NCI-H146 treated with DMSO at 0.1 percent for 48 hours (cell line): ENCODE measurements at regions not wholly inside any gene's neighbourhood (a gene's known extent, or its start where the extent isn't known, plus 50 kb on each side); places are given as distances from the start of the nearest gene placed in this dataset.

Experiments
- DNase-seq: peaks from one replicate; lab custom pipeline; 2025; ENCODE audit not compliant: unreplicated experiment; lab: John Stamatoyannopoulos, UW

GRCh38 chr2:81355436-81355835 is 1050.9 kb upstream of the LRRTM1 start:
- DNase-seq = no peak

DNA sequence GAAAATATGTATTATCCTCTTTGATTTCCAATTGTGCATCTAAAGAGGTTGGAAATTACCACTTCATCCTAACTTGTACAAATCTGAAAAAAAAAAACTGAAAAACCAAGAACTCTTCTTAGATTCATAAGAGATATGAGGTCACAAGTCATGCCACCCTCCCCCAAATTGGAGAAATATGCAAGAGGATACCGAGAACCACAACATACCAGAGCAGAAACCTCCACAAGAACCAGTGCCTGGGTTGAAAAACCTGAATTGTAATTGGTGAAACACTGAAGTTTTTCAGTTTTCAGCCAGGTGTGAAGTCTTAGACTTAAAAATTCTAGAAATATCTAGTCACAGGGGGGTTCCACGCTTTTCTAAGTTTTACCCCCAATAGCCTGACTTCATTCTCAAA is 1029.5 kb upstream of the LRRTM1 start:
- DNase-seq = no peak

GRCh38 chr2:81328968-81329367 is 1024.4 kb upstream of the LRRTM1 start:
- DNase-seq = no peak

- DNase-seq = no peak
Measured at GRCh38 chr2:81327911-81328310, 1023.4 kb upstream of the LRRTM1 start.

DNA sequence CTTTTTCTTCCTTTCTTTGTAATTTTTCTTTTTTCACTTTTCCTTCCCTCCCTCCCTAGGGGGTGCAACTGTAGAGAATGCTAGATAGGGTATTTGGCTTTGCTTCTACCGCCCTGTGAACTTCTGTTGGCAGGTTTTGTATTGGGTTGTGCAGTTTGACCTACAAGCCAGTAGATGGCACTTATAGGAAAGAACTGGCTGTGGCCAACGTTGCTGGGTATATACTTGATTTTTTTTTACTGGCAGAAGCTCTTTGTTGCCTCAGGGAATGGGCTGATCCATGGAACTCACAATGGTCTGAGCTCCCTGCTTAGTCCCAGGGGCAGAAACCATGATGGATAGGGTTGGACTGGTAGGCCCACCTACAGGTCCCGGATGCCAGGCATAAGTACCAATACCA is 1019.5 kb upstream of the LRRTM1 start:
- DNase-seq = no peak

- DNase-seq = no peak
Measured at GRCh38 chr2:81304154-81304830, 999.7 kb upstream of the LRRTM1 start.

DNA sequence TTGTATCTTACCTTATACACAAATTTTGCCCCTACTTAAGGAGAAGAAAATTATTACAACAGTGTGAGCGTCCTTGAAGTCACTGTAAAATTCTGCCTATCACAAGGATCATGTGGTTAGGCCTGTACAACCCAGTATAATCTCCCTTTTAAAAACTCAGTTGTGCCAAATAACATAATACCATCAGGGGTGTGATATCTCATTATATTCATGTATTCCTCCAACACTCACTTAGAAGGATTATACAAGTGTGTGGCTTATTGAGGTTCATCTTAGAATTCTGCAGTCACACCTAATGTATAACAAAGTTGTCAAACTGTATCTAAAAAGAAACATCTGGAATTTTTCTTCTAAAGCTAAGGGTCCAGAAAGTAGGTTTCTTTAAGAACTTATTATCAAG is 998.8 kb upstream of the LRRTM1 start:
- no peak for DNase-seq

GRCh38 chr2:81299841-81300240 is 995.3 kb upstream of the LRRTM1 start:
- no peak for DNase-seq

DNA sequence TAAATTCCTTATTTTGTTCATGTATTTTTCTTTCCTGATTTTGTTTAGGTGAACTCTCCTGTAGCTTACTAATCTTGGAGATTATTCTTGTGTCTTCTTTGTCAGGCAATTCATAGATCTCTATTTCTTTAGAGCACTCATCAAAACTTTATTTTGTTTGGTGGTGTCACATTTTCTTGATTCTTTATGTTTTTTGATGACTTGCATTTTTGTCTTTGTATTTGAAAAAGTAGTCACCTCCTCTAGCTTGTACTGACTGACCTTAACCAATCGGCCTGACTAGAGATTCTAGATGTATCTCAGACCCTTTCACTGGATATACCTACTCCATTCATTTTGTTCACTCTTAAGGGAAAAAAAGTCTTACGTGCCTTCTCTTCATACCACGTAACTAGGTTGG is 986.3 kb upstream of the LRRTM1 start:
- no peak for DNase-seq

GRCh38 chr2:81283081-81283480 is 978.5 kb upstream of the LRRTM1 start:
- no peak for DNase-seq

GRCh38 chr2:81282151-81282769 is 977.7 kb upstream of the LRRTM1 start:
- DNase-seq = no peak

DNA sequence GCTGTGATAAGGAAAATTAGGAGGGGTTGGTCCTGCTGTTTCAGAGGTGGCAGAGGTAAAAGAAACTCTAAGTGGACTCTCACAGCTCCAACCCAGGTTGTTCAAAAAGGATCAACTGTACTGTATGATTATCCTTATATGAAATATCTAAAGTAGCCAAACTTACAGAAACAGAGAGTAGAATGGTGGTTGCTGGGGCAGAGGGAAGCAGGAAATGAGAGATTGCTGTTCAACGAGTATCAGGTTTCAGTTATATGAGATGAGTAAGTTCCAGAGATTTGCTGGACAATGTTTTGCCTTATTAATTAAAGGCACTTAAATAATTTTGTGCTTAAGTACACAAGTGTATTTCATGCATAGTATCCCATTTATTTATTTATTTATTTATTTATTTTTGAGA is 972.0 kb upstream of the LRRTM1 start:
- no peak for DNase-seq

DNA sequence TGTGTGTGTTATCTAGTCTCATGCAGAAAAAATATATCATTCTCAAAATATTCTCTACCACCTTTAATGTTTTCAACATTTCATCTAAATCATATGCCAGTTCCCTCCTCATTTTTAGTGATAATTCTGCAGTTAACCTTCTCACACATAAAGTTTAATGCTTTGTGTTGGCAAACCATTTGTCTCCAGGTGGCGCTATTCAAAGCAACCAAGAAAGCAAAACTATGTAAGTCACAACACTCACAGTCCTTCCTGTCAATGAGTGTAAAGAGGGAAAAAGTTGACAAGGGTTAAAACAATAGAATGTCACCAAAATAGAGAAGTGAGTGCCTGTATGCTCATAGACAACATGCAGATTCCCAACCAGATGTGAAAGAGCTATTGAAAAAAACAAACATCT is 961.6 kb upstream of the LRRTM1 start:
- DNase-seq = no peak

DNA sequence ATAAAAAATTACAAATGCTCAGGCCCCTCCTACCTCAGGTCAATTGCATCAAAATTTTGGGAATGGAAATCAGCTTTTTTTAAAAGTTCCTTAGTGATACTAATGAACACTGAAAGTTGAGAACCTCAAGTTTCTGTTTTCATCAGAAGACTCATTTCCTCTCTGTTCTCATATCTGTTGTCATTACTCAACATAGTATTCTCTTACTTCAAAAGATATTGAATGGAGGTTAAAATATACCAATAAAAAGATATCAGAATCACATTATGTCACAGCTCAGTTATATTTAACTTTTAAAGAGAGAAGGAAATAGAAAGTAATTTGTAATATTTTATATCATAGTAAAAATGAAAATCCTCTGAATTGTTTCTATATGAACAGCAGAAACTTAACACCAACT is 959.4 kb upstream of the LRRTM1 start:
- DNase-seq = no peak

- no peak for DNase-seq
Measured at GRCh38 chr2:81260320-81260719, 955.8 kb upstream of the LRRTM1 start.

DNA sequence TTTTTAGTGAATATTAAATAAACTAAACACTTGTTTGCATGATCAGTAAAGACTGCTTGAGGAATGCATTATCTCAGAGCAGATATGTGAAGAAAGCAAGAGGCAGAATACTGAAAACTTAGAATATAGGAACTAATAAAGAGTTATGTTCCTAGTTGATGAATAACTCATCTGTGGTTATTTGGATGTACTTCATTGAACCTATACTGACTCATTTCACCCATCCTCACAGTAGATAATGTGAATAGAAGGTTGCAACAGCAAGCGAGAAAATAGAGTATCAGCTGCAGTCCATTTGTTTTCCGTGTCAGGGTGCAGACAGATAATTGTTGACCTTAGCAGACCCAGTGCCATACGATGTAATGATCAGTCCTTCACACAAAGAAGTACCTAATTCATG is 945.7 kb upstream of the LRRTM1 start:
- DNase-seq = no peak

- no peak for DNase-seq
Measured at GRCh38 chr2:81249152-81249551, 944.6 kb upstream of the LRRTM1 start.

- DNase-seq = no peak
Measured at GRCh38 chr2:81247648-81248047, 943.1 kb upstream of the LRRTM1 start.

DNA sequence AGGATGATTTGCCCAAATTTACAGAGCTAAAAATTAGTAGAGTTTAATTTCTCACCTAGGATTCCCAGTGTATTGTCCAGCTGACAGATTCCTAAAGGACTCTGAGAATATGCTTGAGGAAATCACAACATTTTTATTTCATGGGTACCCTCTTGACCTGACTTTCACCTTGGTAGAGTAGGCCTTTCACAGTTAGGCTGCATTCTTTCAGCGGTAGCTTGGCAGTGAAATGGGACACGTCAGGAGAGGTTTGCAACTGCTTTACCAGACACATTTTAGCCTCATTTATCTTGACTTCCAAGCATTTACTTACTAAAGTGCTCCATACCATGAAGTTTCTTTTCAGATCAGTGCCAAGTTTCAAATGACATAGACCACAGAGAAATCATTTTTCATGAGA is 937.9 kb upstream of the LRRTM1 start:
- DNase-seq = no peak

DNA sequence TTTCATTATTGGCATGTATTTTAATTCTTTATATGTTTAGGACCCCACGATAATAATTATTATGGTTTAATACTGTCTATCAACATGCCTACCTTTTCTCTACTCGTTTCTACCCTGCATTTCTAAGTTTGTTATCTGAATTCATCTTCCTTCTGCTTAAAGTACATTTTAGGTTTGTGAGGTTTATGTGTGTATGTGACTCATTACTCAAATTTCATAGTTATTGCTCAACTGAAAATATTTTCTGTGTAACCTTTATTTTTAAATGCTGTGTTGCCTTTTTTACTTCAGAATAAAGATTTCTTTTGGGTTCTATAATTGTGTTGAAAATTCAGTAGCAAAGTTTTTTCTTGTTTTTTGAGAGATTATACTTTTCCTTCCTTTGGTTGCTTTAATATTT is 933.9 kb upstream of the LRRTM1 start:
- no peak for DNase-seq

DNA sequence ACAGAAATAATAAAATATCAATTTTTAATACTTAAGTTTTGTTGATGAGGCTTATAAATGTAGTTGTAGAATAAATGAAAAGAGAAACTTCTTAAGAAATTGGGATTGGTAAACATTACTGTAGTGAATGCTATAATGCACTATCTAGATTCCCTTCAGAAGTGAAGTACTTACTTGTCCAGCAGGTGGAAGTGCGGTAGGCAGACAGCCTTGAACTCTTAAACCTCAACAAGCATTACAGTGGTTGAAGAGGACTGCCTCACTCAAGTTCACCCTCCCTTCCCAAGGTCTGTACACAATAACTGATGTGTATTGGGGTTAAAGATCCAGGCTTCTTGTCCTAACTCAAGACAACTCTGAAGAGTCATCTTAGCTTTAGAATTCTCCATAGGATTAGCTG is 931.0 kb upstream of the LRRTM1 start:
- no peak for DNase-seq

- DNase-seq = no peak
Measured at GRCh38 chr2:81234711-81235110, 930.2 kb upstream of the LRRTM1 start.

DNA sequence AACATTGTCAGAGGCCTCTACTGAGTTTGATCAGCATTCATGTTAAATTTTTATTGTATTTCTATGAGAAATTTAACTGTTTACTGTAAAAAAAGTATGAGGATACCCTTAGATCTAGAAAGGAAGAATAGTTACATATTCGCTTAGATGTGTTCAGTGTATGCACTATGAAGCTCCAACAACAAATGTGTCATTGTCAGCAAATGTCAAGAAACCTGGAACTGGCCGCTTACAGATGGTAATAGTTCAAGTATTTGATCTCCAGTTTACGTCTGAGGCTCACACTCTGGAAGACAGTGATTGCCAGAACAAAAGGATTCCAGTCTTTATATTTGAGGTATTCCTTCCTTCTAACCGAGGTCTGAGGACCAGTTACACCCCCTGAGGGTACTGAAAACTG is 921.2 kb upstream of the LRRTM1 start:
- DNase-seq = no peak
